Activated CD8-positive, alpha-beta memory T cell treated with anti-CD3 and anti-CD28 coated beads for 48 hours (primary cell): ENCODE measurements at regions not wholly inside any gene's neighbourhood (a gene's known extent, or its start where the extent isn't known, plus 50 kb on each side); places are given as distances from the start of the nearest gene placed in this dataset.
"Not testable (repeated sequence)": the region's sequence is repeated elsewhere in the genome, so short reads cannot be mapped to it uniquely, and the experiment has no call there.

Experiments used
- DNase-seq, 3 experiments: peaks; one replicate each; pipeline ENCODE4 v3.0.0-alpha.2; 2020; ENCODE audit warnings: low read depth in 2 of 3, low spot score in 2 of 3

DNA sequence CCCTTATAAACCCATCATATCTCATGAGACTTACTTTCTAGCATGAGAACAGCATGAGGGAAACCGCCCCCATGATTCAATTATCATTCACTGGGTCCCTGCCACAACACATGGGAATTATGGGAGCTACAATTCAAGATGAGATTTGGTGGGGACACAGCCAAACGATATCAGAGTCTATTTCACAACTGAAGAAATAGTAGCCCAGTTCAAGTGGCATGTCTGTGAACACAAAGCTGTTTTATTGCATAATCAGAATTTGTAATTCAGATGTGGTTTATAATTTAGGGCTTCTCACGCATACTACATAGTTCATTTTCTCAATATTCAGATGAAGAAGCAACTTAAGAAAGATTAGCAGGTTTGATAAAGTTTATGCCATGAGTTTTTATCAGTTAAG lies 1188.0 kb upstream of the ALCAM start:
- DNase-seq: no peak

DNA sequence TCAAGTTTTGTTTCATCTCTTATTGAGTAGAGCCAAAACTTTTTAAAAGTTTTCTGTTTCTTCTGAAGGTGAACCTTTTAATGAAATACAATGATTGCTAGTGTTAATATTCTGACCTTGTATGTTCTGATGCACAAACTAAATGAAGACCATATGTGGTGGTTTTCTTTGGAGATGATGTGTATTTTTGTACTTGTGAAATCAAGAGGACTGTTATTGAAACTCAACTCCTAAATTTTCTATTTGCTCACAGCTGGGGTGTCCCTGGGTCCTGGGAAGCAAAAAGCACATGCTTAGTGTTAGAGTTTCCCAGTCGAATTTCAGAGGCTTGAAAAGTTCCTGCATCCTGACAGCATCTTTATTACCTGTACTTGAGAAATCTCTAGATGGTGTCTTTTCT lies 1185.8 kb upstream of the ALCAM start:
- DNase-seq: no peak

DNA sequence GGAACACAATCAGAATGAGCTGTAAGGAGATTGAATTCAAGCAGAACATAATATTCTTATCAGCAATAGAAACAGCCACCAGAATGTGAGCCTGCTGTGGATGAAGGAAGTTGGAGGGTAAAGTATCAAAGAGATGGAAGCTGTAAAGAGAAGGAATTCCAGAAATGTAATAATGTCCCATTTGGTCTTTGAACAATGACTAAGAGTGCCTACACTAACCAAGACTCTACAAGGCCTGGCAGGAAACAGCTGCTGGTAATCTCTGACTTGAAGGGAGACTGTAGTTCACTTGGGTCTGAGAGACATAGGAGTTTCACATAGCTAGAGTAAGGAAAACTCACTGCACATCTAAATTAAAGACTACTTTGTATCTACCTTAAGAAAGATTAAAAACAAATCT lies 1176.0 kb upstream of the ALCAM start:
- DNase-seq: no peak

DNA sequence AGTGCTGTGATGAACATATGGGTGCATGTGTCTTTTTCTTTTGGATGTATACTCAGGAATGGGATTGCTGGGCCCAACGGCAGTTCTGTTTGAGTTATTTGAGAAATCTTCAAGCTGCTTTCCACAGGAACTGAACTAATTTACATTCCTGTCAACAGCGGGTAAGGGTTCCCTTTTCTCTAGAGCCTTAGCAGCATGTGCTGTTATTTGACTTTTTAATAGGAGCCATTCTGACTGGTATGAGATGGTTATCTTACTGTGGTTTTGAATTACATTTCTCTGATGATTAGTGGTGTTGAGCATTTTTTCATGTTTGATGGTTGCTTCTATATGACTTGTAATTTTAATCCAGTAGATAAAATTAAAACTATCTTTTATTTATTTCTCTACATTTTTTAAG lies 1168.6 kb upstream of the ALCAM start:
- DNase-seq: no peak

DNA sequence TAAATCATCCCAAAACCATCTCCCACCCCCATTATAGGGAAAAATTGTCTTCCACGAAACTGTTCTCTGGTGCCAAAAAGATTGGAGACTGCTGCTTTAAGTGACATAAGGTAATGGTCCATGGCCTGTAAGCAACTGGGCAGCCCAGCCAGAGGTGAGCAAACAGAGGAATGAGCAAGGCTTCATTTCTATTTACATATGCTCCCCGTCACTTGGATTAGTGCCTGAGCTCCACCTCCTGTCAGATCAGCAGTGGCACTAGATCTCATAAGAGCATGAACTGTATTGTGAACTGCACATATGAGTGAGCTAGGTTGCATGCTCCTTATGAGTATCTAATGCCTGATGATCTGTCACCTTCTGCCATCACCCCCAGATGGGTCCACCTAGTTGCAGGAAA lies 1159.8 kb upstream of the ALCAM start:
- DNase-seq: no peak

DNA sequence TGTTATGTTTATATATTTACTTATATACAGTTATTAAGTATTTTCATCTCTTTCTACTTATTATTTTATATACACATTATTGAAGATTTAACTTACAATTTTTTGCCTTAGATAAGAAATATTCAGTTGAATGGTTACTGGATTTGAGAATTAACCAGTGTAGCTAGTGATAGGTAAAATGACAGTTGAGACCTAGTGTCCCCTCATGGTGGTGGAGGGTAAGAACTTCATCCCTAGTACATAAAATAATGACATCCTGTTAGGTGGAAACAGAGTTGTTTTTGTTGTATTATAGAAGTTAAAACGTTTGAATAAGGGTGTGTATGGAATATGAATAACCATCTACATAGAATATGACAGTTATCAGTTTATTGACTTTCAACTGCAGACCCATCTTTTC lies 1152.4 kb upstream of the ALCAM start:
- DNase-seq: no peak

DNA sequence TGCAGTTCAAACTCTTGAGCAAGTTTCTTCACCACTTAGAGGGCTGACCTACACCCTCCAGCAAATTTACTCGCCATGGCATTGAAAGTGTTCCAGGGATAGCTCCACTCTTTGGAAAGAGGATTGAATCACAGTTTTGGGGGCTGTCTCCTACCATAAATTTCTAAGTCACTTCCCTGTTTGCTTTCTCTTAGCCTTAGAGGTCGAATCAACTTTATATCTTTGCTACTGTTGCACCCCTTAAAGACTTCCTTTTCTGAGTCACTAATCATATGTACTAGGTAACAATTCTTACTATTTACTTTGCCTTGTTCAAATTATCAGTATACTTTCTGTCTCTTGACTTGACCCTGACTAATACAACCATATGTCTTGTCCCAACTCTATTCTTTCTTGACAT lies 1151.8 kb upstream of the ALCAM start:
- DNase-seq: no peak

DNA sequence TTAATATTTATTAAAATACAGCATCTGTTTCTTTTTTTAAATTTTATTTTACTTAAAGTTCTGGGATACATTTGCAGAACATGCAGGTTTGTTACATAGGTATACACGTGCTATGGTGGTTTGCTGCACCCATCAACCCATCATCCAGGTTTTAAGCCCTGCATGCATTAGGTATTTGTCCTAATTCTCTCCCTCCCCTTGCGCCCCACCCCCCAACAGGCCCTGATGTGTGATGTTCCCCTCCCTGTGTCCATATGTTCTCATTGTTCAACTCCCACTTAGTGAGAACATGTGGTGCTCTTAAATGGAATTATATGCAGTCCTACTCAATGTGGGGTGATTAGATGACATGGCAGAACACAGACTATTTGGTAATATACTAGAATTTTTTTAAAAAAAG lies 1147.7 kb upstream of the ALCAM start:
- not testable (repeated sequence) for DNase-seq

DNA sequence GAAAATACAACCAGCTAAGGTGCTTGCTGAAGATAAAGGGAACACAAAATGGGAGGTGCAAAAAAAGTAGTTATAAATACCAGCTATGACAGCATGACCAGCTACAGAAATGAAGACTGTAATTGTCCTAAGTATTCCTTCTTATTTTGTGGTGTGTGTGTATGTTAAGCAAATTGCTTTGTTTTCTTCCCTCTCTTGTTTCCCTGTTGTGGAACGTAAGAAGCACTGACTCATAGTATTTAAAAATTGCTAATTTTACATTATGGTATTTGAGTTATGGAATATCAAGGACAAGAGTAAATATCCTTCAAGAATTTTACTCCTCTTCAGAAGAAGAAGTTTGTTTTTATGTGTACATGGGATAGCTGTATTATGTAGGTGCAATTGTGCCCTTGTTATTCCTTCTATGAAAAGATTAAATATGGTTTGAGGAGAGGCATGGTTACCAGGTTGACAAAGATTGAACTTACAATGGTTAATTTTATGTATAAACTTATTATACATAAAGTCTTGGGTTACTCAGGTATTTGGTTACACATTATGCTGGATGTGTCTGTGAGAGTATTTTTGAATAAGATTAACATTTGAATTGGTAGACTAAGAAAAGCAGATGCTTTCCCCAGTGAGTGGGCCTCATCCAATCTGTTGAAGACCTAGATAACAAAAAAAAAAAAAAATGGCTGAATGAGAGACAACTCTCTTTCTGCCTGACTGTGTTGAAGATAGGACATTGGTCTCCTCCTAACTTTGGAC lies 1132.1 kb upstream of the ALCAM start:
- DNase-seq: no peak

DNA sequence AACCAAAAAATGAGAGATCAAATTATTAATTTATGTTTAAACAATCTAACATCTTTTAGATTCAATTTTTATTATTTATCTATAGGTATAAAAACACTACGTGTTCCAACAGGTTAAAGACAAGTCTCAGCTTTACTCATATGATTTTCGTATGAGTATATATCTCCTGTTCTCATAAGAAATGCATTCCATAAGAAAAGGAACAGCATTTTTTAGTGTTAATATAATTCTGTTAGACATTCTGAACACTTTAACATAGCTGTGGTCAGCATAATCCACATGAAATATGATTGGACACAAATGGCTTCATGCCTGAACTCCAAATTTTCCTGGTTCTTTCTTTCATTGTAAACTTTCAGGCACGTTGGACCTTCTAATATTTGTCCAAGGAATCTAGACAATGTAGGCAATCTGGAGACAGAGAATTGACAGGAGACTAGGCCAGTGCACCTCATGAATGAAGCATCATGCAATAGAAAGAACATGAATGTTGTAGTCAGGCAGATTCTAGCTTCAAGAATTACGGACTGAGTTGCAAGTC lies 1122.0 kb upstream of the ALCAM start:
- DNase-seq: no peak

DNA sequence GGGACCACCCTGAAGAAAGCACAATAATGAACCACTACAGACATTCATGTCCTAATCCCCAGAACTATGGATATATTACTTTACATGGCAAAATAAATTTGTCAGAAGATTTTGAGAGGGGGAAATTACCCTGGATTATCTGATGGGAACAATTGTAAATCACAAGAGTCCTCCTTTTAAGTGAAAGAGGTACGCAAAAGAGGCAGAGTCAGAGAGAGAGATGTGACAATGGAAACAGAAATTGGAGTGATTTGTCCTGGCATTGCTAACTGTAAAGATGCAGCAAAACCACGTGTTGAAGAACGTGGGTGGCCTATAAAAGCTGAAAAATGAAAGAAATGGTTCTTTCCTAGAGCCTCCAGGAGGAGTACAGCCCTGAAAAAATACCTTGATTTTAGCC lies 1121.4 kb upstream of the ALCAM start:
- DNase-seq: no peak

DNA sequence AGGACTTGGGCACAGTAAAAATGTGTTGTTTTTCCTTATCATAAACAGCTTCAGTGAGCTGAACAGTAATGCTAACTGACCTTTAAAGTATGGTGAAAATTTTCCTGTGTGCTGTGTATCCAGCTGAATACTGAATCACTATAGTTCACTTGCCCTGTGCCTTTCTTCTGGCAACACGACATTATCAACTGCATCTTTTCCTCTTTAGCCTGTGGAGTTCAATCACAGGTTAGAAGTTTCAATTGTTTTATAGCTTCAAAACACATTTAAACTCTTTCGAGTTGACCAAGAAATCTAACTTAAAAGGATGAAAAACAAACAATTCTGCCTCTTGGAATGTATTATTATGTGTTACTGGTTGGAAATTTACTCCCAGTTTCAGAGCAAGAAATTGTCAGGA lies 1120.7 kb upstream of the ALCAM start:
- no peak for DNase-seq

DNA sequence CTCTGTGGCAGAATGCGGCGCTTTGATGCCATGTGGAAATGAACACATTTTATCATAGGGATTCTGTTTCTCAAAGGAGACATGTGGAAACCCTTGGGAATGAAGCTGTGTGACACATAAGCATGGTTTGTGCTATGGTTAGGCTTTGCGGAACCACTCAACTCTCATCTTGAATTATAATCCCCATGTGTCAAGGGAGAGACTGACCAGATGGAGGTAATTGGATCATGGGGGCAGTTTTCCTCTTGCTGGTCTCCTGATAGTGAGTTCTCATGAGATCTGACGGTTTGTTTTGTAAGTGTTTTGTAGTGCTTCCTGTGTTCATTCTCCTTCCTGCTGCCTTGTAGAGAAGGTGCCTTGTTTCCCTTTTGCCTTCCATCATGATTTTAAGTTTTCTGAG lies 1109.2 kb upstream of the ALCAM start:
- DNase-seq: no peak

DNA sequence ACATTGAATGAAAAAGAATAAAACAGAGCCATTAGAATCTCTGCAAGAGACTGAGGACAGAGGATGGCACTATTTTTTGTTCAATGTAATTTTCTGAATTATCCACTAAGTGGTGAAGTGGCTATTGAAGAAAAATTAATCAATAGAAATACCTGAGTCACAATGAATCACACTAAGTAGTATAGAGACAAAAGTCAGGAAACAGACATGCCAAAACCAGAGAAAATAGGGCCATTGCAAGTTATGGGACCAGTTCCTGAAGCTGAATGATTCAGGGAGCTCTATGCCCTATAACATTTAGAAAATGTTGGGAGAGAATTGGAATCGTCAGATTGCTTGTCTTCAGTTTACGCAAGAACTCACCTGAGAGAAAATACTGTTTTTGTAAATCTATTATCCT lies 1103.2 kb upstream of the ALCAM start:
- DNase-seq: no peak

DNA sequence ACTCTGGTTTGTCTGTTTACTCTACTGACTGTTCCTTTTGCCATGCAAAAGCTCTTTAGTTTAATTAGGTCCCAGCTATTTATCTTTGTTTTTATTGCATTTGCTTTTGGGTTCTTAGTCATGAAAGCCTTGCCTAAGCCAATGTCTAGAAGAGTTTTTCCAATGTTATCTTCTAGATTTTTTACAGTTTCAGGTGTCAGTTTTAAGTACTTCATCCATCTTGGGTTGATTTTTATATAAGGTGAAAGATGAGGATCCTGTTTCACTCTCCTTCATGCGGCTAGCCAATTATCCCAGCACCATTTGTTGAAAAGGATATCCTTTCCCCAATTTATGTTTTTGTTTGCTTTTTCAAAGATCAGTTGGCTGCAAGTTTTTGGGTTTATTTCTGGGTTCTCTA lies 1100.5 kb upstream of the ALCAM start:
- DNase-seq: not testable (repeated sequence)

DNA sequence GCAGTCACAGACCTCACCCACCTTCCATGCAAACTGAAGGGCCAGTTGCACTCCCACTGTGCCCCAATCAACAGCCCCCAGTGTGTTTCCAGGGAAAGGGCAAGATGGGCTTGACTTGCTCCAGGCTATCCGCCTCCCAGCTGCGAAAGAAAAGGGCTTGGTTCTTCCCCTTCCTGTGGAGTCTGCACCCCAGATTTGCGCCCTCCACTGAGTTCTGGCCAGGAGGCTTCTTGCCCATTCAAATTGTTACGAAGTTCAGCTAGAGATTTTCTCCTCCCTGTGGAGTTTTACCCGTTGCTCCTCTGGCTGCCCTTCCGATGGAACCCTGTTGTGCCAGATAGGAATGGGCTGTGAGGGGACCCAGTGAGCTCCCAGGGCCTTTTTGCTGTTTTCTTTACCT lies 1096.9 kb upstream of the ALCAM start:
- no peak for DNase-seq

DNA sequence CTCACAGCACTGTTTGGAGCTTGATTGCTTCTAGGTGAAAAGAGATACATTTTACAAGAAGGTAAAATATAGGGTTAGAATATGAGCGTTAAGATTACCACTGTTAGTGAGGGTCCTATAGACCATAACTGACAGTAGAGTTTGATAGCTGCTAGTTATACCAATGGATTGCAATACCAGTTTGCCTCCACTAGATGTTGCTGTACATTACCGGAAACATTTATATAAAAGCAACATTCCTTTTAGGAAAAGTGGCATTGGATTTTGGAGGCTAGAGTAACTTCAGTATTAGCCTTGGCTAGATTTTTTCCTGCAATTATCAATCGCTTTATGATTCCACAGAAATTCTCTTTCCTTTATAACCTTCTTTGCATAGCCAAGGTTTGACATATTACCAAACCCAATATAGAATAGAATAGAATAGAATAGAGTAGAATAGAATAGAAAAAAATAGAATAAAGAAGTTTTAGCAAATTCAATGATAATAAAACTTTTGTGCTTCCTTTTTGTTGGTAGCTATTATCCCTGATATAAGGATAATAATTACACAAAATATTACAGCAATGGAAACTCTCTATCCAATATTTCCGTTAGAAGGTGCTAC lies 1093.6 kb upstream of the ALCAM start:
- no peak for DNase-seq

DNA sequence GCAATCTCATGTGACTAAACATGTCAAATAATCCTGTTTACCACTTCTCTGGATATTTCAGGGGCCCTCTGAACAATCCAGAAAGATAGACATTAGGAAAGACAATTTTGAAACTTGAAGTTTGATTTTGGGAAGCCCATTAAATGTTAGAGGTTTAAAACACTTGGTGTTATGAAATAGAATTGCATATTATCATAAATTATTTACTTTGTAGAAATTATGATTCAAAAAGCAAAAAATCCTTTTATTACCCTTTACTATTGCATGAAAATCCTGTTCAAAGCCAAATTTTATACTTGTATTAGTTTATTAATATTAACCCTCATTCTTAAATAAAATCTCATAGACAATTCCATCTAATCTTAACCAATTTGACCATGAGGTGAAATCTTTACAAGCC lies 1091.5 kb upstream of the ALCAM start:
- no peak for DNase-seq

DNA sequence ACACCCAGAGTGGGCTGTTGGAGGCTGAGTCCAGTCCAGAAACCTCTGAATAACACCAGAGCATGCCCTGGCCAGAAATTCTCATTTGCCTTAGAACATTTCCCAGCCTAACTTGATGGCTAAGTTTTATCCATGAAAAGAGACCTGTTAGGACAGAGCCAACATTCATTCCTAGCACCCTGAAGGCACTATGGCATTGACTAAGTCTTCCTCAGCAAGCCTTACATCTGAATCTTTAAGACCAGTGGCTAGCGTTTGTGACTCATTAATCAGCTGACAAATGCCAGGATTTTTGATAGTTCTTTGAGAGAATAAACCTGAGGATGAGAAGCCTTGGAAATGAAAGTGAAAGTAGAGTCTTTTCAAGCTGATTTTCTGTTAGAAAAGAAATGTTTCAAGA lies 1087.1 kb upstream of the ALCAM start:
- no peak for DNase-seq

DNA sequence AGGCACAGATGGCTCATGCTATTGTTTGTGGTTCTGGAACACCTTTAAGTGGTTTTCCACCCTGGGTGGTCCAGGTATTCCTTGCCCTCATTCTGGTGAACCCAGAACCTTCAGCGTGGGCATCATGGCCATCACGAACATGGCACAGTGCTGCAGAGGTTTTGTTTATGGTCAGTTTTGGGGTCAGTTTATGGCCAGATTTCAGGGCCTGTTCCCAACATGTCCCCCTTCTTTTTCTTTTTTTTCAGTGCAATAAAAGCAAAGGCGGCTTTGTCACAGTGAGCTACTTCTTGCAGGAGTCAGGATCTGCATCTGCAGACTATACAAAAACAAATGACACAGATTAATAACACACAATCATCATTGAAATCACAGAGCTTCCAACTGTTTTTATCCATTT lies 1085.0 kb upstream of the ALCAM start:
- DNase-seq: no peak

DNA sequence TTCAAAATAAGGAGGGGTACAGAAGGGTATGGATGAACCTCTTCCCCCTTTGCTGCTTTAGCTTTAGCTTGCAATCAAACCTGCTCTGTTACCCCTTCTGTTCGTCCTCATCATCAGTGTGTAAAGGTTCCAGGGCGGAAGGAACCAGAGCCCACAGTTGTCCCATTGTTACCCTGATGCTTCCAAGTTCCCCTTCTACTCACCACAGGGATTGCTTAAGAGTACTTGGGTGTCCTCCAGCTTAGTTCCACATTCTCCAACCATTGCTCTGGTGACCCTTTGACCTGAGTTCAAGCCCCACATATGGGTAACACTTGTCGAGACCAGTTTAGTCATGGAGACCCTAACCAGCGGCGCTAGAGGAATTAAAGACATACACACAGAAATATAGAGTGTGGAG lies 1080.1 kb upstream of the ALCAM start:
- DNase-seq: no peak

DNA sequence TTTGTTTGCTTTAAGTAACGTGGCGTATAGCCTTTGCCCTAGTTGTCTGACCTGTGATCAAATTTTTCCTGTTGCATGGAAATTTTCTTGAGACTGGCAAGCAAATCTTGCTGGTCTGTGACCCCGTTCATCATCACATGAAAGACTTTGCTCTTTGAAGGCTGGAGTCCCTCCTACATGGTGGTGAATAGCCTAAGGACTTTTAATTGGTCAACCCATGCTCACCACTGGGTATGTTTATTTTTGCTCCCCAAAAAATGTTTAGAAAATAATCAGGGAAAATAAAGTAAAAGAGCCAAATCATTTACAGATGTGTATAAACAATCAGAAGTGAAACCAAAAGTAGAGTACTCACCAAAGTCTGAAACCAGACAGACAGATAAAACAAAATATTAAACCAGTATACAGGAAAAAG lies 1075.3 kb upstream of the ALCAM start:
- DNase-seq: no peak

DNA sequence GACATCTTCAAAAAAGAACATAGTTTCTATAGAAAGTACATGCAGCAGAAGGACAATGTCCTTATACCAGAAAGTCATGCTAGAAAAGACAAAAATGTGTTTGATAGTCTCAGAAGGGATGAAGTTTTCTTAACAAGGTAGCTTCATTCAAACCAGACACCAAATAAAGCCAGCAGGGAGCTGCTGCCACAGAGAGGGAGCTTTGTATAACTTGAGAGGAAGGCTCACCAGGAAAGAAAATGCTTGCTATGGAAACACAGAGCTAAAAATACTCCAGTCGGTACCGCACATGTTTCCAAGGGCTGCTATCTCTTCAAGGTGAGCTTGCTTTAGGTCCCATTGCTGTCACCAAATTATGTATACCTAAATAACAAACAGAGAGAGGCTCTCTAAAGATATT lies 1074.8 kb upstream of the ALCAM start:
- DNase-seq: no peak
